ENCODE measurements at regions not wholly inside any gene's neighbourhood (a gene's known extent, or its start where the extent isn't known, plus 50 kb on each side); places are given as distances from the start of the nearest gene placed in this dataset.

DNA sequence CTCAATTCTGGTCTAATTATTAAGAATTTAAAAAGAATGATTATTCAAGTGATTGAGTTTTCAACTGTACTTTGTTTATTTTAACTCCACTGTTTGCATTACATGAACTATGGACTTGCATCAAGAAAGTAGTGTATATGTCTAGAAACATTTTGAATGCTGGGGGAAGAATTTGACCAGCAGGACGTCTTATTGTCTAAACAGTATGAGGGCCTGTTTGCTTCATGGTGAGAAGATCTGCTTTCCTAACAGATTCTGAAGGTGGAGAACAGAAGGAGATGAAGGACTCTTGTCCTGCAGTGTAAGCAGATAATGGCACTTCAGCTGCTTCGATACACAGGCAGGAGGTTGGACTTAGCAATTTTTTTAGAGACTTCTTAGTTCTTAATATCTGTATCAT, 176.0 kb downstream of the DACT1 start:
- no peak overlapping the region for H3K4me3 ChIP-seq
- H3K4me1 ChIP-seq, result peaks cover 9% of the 10 kb centered on the region
- H3K36me3 ChIP-seq, result no peaks in the 10 kb centered on the region
- no peak overlapping the region for H3K27ac ChIP-seq
- WGBS, result 84% methylated on average over 2 of the region's 2 CpGs
- H3K9me3 ChIP-seq, result no peaks in the 10 kb centered on the region
- no peak for DNase-seq (ENCODE audit: low spot score in 2 of 2)
- TF ChIP-seq POLR2AphosphoS5 (IDR thresholded peaks at IDR 0.05), result no peak
- TF ChIP-seq POLR2A (IDR thresholded peaks at IDR 0.05), result no peak
- TF ChIP-seq EP300 (IDR thresholded peaks at IDR 0.05), result no peak
- TF ChIP-seq CTCF (IDR thresholded peaks at IDR 0.05), result no peak
- no peaks in the 10 kb centered on the region for H3K27me3 ChIP-seq

- no peaks in the 10 kb centered on the region for H3K36me3 ChIP-seq
- WGBS, result 93% methylated on average over 3 of the region's 3 CpGs
- peaks cover 9% of the 10 kb centered on the region for H3K4me1 ChIP-seq
- H3K27me3 ChIP-seq, result no peaks in the 10 kb centered on the region
- no peak for TF ChIP-seq CTCF (IDR thresholded peaks at IDR 0.05)
- no peaks in the 10 kb centered on the region for H3K9me3 ChIP-seq
- H3K27ac ChIP-seq, result no peak overlapping the region
- no peak for DNase-seq (ENCODE audit: low spot score in 2 of 2)
- no peak overlapping the region for H3K4me3 ChIP-seq
Observed at GRCh38 chr14:58814466-58814865, 176.7 kb downstream of the DACT1 start.

DNA sequence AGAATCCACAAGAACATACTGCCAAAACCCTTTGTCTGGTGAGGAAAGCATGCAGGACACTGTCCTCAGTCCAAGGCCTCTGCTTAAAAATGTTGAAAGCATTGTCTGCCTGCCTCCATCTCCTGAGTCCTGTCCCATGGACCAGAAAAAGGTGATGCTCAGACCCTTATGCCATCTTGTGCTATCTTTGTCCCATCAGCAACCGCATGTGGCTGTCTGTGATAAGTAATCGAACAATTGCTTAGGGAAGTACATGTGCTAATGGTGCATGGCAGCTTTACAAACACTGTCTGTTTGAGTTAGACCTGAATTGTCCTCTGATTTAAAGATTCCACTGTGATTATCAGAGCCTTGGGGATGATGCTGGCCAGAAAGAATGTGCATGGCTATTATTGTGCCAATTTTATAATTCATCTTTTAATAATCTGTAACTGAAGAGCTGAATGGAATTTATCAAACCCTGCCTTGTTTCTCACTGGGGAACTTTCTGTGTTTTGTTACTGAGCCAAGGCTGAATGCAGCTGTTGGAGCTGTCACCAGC, 177.5 kb downstream of the DACT1 start:
- TF ChIP-seq POLR2AphosphoS5 (IDR thresholded peaks at IDR 0.05) (no peak), EP300 (IDR thresholded peaks at IDR 0.05) (no peak), CTCF (IDR thresholded peaks at IDR 0.05) (no peak), POLR2A (IDR thresholded peaks at IDR 0.05) (no peak)
- Histone ChIP-seq H3K27ac (no peak overlapping the region), H3K9me3 (no peaks in the 10 kb centered on the region), H3K4me1 (peaks cover 9% of the 10 kb centered on the region), H3K27me3 (no peaks in the 10 kb centered on the region), H3K36me3 (no peaks in the 10 kb centered on the region), H3K4me3 (no peak overlapping the region)
- DNase-seq (ENCODE audit: low spot score in 2 of 2), result no peak
- 28% methylated on average over 2 of the region's 2 CpGs for WGBS

DNA sequence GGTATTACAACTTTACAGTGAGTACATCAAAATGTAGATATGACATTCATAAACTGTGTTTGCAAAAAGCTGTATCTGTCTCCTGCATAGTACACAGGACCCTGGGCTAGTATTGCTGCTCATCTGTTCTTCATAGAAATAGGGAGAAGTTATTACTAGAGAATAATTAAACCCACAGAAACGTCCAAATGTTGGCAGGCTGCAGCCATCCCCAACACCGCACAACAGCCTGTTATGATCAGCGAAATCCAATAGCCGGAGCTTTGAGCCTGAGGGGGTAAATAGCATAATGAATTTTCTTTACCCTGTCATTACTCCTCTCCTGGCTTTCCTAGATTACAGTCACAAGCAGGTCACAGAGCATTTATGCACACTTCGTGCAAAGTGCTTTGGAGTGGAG, 178.0 kb downstream of the DACT1 start:
- Histone ChIP-seq H3K36me3 (no peaks in the 10 kb centered on the region), H3K27ac (no peak overlapping the region), H3K27me3 (no peaks in the 10 kb centered on the region), H3K4me3 (no peak overlapping the region), H3K9me3 (no peaks in the 10 kb centered on the region), H3K4me1 (peaks cover 9% of the 10 kb centered on the region)
- TF ChIP-seq CTCF (IDR thresholded peaks at IDR 0.05) (no peak), POLR2A (IDR thresholded peaks at IDR 0.05) (no peak), POLR2AphosphoS5 (IDR thresholded peaks at IDR 0.05) (no peak), EP300 (IDR thresholded peaks at IDR 0.05) (no peak)
- no peak for DNase-seq (ENCODE audit: low spot score in 2 of 2)
- 15% methylated on average over 5 of the region's 5 CpGs for WGBS

DNA sequence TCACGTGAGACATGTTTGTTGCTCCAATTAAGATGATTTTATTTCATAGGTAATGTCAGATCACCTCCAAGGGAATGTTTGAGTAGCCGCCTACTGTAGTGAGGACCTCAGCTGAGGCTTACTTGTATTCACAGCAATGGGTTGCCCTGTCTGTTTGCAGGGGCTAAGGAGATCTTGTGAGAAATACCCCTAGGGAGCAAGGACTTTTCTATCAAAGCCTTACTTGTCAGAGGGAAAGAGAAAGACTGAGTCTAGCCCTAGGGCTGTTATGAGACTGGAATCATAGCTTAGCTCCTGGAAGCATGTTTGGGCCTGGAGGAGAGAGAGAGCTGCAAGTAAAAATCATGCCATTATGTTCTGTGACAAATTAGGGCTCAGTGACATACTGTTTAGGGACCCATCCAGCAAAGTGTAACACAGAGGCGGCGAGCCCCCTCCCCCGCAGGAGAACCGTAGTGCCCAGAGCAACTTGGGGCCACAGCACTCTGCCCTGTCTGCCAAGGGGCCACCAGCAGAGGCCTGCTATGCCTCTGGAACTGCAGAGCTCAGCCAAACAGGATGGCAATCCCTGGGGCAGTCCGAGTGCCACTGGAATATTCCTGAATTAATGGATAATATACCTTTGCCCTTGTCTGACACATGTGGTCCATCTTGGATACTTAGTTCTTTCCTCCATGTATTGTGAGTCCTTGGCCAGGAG, 178.8 kb downstream of the DACT1 start:
- TF ChIP-seq POLR2AphosphoS5 (IDR thresholded peaks at IDR 0.05) (no peak), POLR2A (IDR thresholded peaks at IDR 0.05) (no peak), CTCF (IDR thresholded peaks at IDR 0.05) (no peak), EP300 (IDR thresholded peaks at IDR 0.05) (no peak)
- Histone ChIP-seq H3K4me1 (peaks cover 9% of the 10 kb centered on the region), H3K4me3 (no peak overlapping the region), H3K9me3 (no peaks in the 10 kb centered on the region), H3K27me3 (no peaks in the 10 kb centered on the region), H3K27ac (no peak overlapping the region), H3K36me3 (no peaks in the 10 kb centered on the region)
- DNase-seq (ENCODE audit: low spot score in 2 of 2), result no peak
- WGBS, result 78% methylated on average over 3 of the region's 7 CpGs
